ENCODE measurements at regions not wholly inside any gene's neighbourhood (a gene's known extent, or its start where the extent isn't known, plus 50 kb on each side); places are given as distances from the start of the nearest gene placed in this dataset.

DNA sequence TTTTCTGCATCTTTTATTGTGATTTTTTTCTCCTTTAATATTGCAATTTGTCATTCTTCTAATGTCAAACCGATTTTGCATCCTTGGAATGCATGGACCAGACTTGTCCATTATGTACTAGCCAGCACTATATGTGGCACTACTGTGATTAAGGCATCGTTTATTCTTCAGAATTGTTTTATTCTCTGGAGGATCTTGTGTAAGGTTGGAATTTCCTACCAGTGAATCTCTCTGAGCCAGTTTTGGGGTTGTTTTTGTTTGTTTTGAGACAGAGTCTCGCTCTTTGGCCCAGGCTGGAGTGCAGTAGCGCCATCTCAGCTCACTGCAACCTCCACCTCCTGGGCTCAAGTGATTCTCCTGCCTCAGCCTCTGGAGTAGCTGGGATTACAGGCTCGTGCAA is 58.5 kb downstream of the IGLL5 start:
- Histone ChIP-seq H3K4me2 (peak overlapping the region in 3 of 11 experiments; percentile 47 to 68 (median 53); a peak in 6 of 22 replicates), H3K9me3 (replicated peaks in 1 of 11) (no peaks in the 10 kb centered on the region), H3K27me3 (no peaks in the 10 kb centered on the region), H3K27ac (peak overlapping the region in 1 of 11 experiments; percentile 36; a peak in 1 of 22 replicates), H3K36me3 (no peaks in the 10 kb centered on the region), H3K4me3 (no peak overlapping the region), H4K20me1 (no peaks in the 10 kb centered on the region), H3K9ac (no peak overlapping the region), H3K4me1 (peaks cover 48 to 78% (median 58%) of the 10 kb centered on the region in 10 experiments)
- no peak for TF ChIP-seq Cebpa-rat (IDR thresholded peaks at IDR 0.05)

- Histone ChIP-seq H3K9ac (no peak overlapping the region), H3K27ac (no peak overlapping the region), H3K4me3 (no peak overlapping the region), H4K20me1 (no peaks in the 10 kb centered on the region), H3K36me3 (no peaks in the 10 kb centered on the region), H3K9me3 (replicated peaks in 1 of 11) (no peaks in the 10 kb centered on the region; a peak in 1 of 22 replicates), H3K27me3 (no peaks in the 10 kb centered on the region), H3K4me2 (no peak overlapping the region), H3K4me1 (peaks cover 31 to 73% (median 58%) of the 10 kb centered on the region in 10 experiments)
- 0 out of 22 replicates have a peak, but pooled peaks of 1 of the 11 experiments have one; percentile 17 for TF ChIP-seq Cebpa-rat (IDR thresholded peaks at IDR 0.05)
These were observed 61.3 kb downstream of the IGLL5 start for GRCh38 chr22:22948651-22949571.

DNA sequence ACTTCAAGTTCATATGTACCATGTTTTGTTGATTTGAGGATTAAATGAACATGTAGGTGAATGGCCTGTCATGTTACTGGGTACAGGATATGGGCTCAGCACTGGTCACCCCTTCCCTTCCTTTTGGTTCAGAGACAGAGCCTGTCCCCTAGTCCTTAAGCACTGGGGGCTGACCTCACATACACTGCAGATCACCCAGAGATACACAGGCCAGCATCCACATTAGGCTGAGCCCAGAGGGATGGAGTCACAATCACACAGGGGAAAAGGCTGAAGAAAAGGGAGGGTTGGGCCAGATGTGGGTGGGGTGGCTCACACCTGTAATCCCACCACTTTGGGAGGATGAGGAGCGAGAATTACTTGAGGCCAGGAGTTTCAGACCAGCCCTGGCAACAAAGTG is 62.3 kb downstream of the IGLL5 start:
- Histone ChIP-seq H3K4me1 (peaks cover 30 to 70% (median 56%) of the 10 kb centered on the region in 10 experiments), H3K4me3 (no peak overlapping the region), H3K27me3 (no peaks in the 10 kb centered on the region), H3K4me2 (no peak overlapping the region), H3K9ac (no peak overlapping the region), H3K27ac (no peak overlapping the region), H3K9me3 (replicated peaks in 1 of 11) (no peaks in the 10 kb centered on the region; a peak in 1 of 22 replicates), H3K36me3 (no peaks in the 10 kb centered on the region), H4K20me1 (no peaks in the 10 kb centered on the region)
- no peak for TF ChIP-seq Cebpa-rat (IDR thresholded peaks at IDR 0.05)

GRCh38 chr22:22951035-22951434 is 63.4 kb downstream of the IGLL5 start:
- Histone ChIP-seq H4K20me1 (no peaks in the 10 kb centered on the region), H3K27me3 (no peaks in the 10 kb centered on the region), H3K4me2 (peak overlapping the region in 8 of 11 experiments; percentile 6 to 79 (median 25); a peak in 11 of 22 replicates), H3K9ac (no peak overlapping the region), H3K4me1 (peaks cover 27 to 71% (median 58%) of the 10 kb centered on the region in 10 experiments), H3K9me3 (replicated peaks in 1 of 11) (no peaks in the 10 kb centered on the region; a peak in 1 of 22 replicates), H3K4me3 (no peak overlapping the region), H3K36me3 (no peaks in the 10 kb centered on the region), H3K27ac (no peak overlapping the region)
- TF ChIP-seq Cebpa-rat (IDR thresholded peaks at IDR 0.05): no peak

- Histone ChIP-seq H3K27ac (peak overlapping the region in 1 of 11 experiments; percentile 27; a peak in 1 of 22 replicates), H3K4me2 (peak overlapping the region; percentile 19 to 79 (median 54); a peak in 21 of 22 replicates), H3K27me3 (no peaks in the 10 kb centered on the region), H3K4me3 (no peak overlapping the region), H3K9ac (no peak overlapping the region), H3K4me1 (peaks cover 10 to 66% (median 51%) of the 10 kb centered on the region in 10 experiments), H3K36me3 (no peaks in the 10 kb centered on the region), H3K9me3 (replicated peaks in 1 of 11) (no peaks in the 10 kb centered on the region; a peak in 1 of 22 replicates), H4K20me1 (no peaks in the 10 kb centered on the region)
- no peak for TF ChIP-seq Cebpa-rat (IDR thresholded peaks at IDR 0.05)
These were observed 65.1 kb downstream of the IGLL5 start for GRCh38 chr22:22952531-22953280.

GRCh38 chr22:22953791-22954190 is 66.2 kb downstream of the IGLL5 start:
- Histone ChIP-seq H3K36me3 (no peaks in the 10 kb centered on the region), H3K4me1 (peaks cover 9 to 63% (median 48%) of the 10 kb centered on the region in 10 experiments), H3K27ac (0 out of 22 replicates have a peak overlapping the region, but pooled peaks of 1 of the 11 experiments have one; percentile 27), H4K20me1 (no peaks in the 10 kb centered on the region), H3K9ac (peak overlapping the region in 2 of 11 experiments; percentile 0 to 41; a peak in 1 of 22 replicates), H3K27me3 (no peaks in the 10 kb centered on the region), H3K4me2 (peak overlapping the region in 10 of 11 experiments; percentile 15 to 79 (median 54); a peak in 17 of 22 replicates), H3K9me3 (replicated peaks in 1 of 11) (no peaks in the 10 kb centered on the region; a peak in 1 of 22 replicates), H3K4me3 (no peak overlapping the region)
- TF ChIP-seq Cebpa-rat (IDR thresholded peaks at IDR 0.05): no peak

DNA sequence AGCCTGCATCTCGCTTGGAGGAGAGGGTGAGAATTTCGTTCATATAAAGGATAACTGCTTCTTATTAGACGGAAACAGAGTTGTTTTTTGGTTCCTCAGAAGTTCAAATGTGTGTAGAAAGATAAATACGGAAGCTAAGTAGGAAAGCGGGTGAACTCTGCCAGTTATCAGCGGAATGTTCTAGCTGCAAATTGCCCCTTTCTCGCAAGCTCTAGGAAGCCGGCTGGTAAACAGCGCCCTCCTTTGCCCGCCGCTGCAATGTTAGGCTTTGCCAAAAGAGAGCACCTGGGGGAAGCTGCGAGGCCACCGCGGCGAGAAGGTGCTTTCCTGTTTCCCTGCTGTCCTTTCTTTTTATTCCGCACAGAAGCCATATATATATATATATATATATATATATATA is 67.0 kb downstream of the IGLL5 start:
- TF ChIP-seq Cebpa-rat (IDR thresholded peaks at IDR 0.05): no peak
- no peak overlapping the region for H3K4me3 ChIP-seq
- no peaks in the 10 kb centered on the region for H3K36me3 ChIP-seq
- H3K27me3 ChIP-seq: no peaks in the 10 kb centered on the region
- no peak overlapping the region for H3K9ac ChIP-seq
- H3K4me2 ChIP-seq: peak overlapping the region; percentile 3 to 79 (median 49); a peak in 19 of 22 replicates
- H3K27ac ChIP-seq: no peak overlapping the region
- H3K9me3 ChIP-seq (replicated peaks in 1 of 11): no peaks in the 10 kb centered on the region; a peak in 1 of 22 replicates
- H4K20me1 ChIP-seq: no peaks in the 10 kb centered on the region
- peaks cover 9 to 57% (median 48%) of the 10 kb centered on the region in 10 experiments for H3K4me1 ChIP-seq

- H3K4me1 ChIP-seq: peaks cover 9 to 56% (median 48%) of the 10 kb centered on the region in 10 experiments
- no peak overlapping the region for H3K4me3 ChIP-seq
- H4K20me1 ChIP-seq: no peaks in the 10 kb centered on the region
- no peaks in the 10 kb centered on the region; a peak in 1 of 22 replicates for H3K9me3 ChIP-seq (replicated peaks in 1 of 11)
- no peaks in the 10 kb centered on the region for H3K27me3 ChIP-seq
- no peak overlapping the region for H3K9ac ChIP-seq
- no peak for TF ChIP-seq Cebpa-rat (IDR thresholded peaks at IDR 0.05)
- H3K4me2 ChIP-seq: peak overlapping the region in 9 of 11 experiments; percentile 7 to 51 (median 36); a peak in 13 of 22 replicates
- no peaks in the 10 kb centered on the region for H3K36me3 ChIP-seq
- H3K27ac ChIP-seq: no peak overlapping the region
These were observed 67.7 kb downstream of the IGLL5 start for GRCh38 chr22:22955276-22955798.

Measured in BLaER1 treated with 17β-estradiol and CSF1 and Interleukin-3, amounts not matched to agents 10 nM and 100 nM (cell line).